ENCODE measurements at regions not wholly inside any gene's neighbourhood (a gene's known extent, or its start where the extent isn't known, plus 50 kb on each side); places are given as distances from the start of the nearest gene placed in this dataset.

GRCh38 chr18:64840911-64841701 is 692.2 kb upstream of the LINC00305 start:
- Mint-ChIP-seq H3K27ac (ENCODE audit: unreplicated experiment) (no peak overlapping the region), H3K9me3 (ENCODE audit: unreplicated experiment) (no peaks in the 10 kb centered on the region), H3K4me3 (ENCODE audit: unreplicated experiment) (no peak overlapping the region), H3K27me3 (ENCODE audit: unreplicated experiment) (peaks cover 1% of the 10 kb centered on the region), H3K4me1 (ENCODE audit: unreplicated experiment) (no peaks in the 10 kb centered on the region), H3K36me3 (ENCODE audit: low read depth, unreplicated experiment) (no peaks in the 10 kb centered on the region)
- DNase-seq (ENCODE audit: low spot score), result no peak
- no peak for TF ChIP-seq CTCF (IDR thresholded peaks at IDR 0.05; ENCODE audit: unreplicated experiment)

GRCh38 chr18:64810354-64810753 is 661.5 kb upstream of the LINC00305 start:
- Mint-ChIP-seq H3K36me3 (ENCODE audit: low read depth, unreplicated experiment) (no peaks in the 10 kb centered on the region), H3K4me1 (ENCODE audit: unreplicated experiment) (no peaks in the 10 kb centered on the region), H3K9me3 (ENCODE audit: unreplicated experiment) (no peaks in the 10 kb centered on the region), H3K4me3 (ENCODE audit: unreplicated experiment) (no peak overlapping the region), H3K27me3 (ENCODE audit: unreplicated experiment) (no peaks in the 10 kb centered on the region), H3K27ac (ENCODE audit: unreplicated experiment) (no peak overlapping the region)
- TF ChIP-seq CTCF (IDR thresholded peaks at IDR 0.05; ENCODE audit: unreplicated experiment), result no peak
- DNase-seq (ENCODE audit: low spot score), result no peak

GRCh38 chr18:64809801-64810200 is 660.9 kb upstream of the LINC00305 start:
- Mint-ChIP-seq H3K27me3 (ENCODE audit: unreplicated experiment) (no peaks in the 10 kb centered on the region), H3K27ac (ENCODE audit: unreplicated experiment) (no peak overlapping the region)

GRCh38 chr18:64807560-64807959 is 658.7 kb upstream of the LINC00305 start:
- Mint-ChIP-seq H3K4me1 (ENCODE audit: unreplicated experiment) (no peaks in the 10 kb centered on the region), H3K9me3 (ENCODE audit: unreplicated experiment) (no peaks in the 10 kb centered on the region), H3K36me3 (ENCODE audit: low read depth, unreplicated experiment) (no peaks in the 10 kb centered on the region), H3K4me3 (ENCODE audit: unreplicated experiment) (no peak overlapping the region), H3K27me3 (ENCODE audit: unreplicated experiment) (no peaks in the 10 kb centered on the region), H3K27ac (ENCODE audit: unreplicated experiment) (no peak overlapping the region)
- TF ChIP-seq CTCF (IDR thresholded peaks at IDR 0.05; ENCODE audit: unreplicated experiment), result no peak
- no peak for DNase-seq (ENCODE audit: low spot score)

More at GRCh38 chr18:64809801-64810200, 660.9 kb upstream of the LINC00305 start:
- H3K9me3 Mint-ChIP-seq (ENCODE audit: unreplicated experiment), result no peaks in the 10 kb centered on the region
- TF ChIP-seq CTCF (IDR thresholded peaks at IDR 0.05; ENCODE audit: unreplicated experiment), result no peak
- no peaks in the 10 kb centered on the region for H3K36me3 Mint-ChIP-seq (ENCODE audit: low read depth, unreplicated experiment)
- H3K4me1 Mint-ChIP-seq (ENCODE audit: unreplicated experiment), result no peaks in the 10 kb centered on the region
- no peak for DNase-seq (ENCODE audit: low spot score)
- H3K4me3 Mint-ChIP-seq (ENCODE audit: unreplicated experiment), result no peak overlapping the region

GRCh38 chr18:64806691-64807090 is 657.8 kb upstream of the LINC00305 start:
- Mint-ChIP-seq H3K4me1 (ENCODE audit: unreplicated experiment) (no peaks in the 10 kb centered on the region), H3K9me3 (ENCODE audit: unreplicated experiment) (no peaks in the 10 kb centered on the region), H3K36me3 (ENCODE audit: low read depth, unreplicated experiment) (no peaks in the 10 kb centered on the region), H3K4me3 (ENCODE audit: unreplicated experiment) (no peak overlapping the region), H3K27me3 (ENCODE audit: unreplicated experiment) (no peaks in the 10 kb centered on the region), H3K27ac (ENCODE audit: unreplicated experiment) (no peak overlapping the region)
- DNase-seq (ENCODE audit: low spot score), result no peak
- no peak for TF ChIP-seq CTCF (IDR thresholded peaks at IDR 0.05; ENCODE audit: unreplicated experiment)

Data from endothelial cell (in vitro differentiated cells).